AG09309 (cell line): ENCODE measurements at regions not wholly inside any gene's neighbourhood (a gene's known extent, or its start where the extent isn't known, plus 50 kb on each side); places are given as distances from the start of the nearest gene placed in this dataset.

Experiments
- DNase-seq: peaks from one replicate; pipeline ENCODE4 v3.0.0-alpha.2; 2010; ENCODE audit warnings: low read depth
- H3K4me3 ChIP-seq: 2 replicates; pipeline ENCODE4 v1.5.1; 2011; ENCODE audit warnings: mild to moderate bottlenecking, low read depth, low read length, moderate library complexity; ENCODE audit not compliant: control insufficient read depth
- TF ChIP-seq, protein P1 (sequence below): IDR thresholded peaks from 2 replicates; pipeline ENCODE4 v1.5.1; 2011; ENCODE audit warnings: mild to moderate bottlenecking, low read depth, low read length, inconsistent platforms; ENCODE audit not compliant: insufficient read depth, control insufficient read depth; ENCODE audit errors: missing control alignments

DNA sequence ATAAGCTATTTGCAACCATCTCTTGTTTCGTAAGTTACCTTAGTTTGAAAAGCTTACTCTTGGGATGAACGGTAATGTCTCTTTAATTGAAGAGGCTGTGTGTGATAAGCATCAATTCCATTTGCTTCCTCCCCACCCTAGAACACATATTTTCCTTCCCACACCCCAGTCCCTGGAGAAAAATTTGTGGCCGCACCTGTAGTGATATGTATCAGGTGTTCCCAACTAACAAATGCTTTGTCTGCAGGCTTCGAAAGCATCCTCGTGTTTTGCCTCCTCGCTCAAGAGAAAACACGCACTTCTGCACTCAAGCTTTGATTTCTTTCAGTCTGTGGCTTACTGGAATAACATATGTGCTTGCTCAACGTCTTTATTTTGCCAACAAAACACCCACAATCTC, 143.8 kb upstream of the OTUD4 start:
- H3K4me3 ChIP-seq: no peak overlapping the region
- no peak for DNase-seq
- TF ChIP-seq, protein P1, sequence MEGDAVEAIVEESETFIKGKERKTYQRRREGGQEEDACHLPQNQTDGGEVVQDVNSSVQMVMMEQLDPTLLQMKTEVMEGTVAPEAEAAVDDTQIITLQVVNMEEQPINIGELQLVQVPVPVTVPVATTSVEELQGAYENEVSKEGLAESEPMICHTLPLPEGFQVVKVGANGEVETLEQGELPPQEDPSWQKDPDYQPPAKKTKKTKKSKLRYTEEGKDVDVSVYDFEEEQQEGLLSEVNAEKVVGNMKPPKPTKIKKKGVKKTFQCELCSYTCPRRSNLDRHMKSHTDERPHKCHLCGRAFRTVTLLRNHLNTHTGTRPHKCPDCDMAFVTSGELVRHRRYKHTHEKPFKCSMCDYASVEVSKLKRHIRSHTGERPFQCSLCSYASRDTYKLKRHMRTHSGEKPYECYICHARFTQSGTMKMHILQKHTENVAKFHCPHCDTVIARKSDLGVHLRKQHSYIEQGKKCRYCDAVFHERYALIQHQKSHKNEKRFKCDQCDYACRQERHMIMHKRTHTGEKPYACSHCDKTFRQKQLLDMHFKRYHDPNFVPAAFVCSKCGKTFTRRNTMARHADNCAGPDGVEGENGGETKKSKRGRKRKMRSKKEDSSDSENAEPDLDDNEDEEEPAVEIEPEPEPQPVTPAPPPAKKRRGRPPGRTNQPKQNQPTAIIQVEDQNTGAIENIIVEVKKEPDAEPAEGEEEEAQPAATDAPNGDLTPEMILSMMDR: no peak

DNA sequence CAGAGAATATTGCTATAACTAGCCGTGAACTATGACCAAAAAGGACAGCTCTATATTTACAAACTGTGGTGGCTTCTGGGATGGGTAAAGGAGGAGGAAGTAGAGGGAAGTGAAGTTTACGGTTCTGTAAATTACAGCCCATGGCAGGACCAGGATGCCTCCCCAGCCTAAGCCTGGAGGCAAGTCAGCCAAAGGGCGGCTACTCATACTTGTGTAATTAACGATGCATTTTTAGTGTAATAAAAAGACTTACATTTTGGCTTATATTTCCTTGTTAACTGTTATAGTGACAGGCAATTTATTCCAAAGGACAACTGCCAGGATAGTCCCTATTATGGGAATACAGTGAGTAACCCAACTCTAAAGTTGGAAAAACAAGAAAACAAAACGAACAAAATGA, 139.9 kb upstream of the OTUD4 start:
- TF ChIP-seq, protein P1: no peak
- DNase-seq: no peak

DNA sequence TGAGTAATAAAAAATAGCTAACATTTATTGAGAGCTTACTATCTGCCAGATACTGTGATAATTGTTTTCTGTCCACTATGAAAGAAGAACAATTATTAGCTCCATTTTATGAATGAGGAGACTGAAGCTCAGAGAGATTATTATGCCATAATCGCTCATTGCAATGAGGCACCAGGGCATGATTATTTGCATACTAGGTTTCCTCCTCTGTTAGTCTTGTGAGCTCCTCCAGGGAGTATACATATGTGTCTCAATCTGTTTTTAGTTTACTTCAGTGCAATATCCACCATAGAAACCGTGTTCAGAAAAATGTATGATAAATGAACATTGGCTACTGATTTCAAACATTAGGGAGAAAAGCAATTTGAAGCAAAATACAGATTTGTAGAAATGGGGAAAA, 139.4 kb upstream of the OTUD4 start:
- no peak overlapping the region for H3K4me3 ChIP-seq
- DNase-seq: no peak
- TF ChIP-seq, protein P1: no peak

More for the DNA sequence above, 139.9 kb upstream of the OTUD4 start:
- no peak overlapping the region for H3K4me3 ChIP-seq

DNA sequence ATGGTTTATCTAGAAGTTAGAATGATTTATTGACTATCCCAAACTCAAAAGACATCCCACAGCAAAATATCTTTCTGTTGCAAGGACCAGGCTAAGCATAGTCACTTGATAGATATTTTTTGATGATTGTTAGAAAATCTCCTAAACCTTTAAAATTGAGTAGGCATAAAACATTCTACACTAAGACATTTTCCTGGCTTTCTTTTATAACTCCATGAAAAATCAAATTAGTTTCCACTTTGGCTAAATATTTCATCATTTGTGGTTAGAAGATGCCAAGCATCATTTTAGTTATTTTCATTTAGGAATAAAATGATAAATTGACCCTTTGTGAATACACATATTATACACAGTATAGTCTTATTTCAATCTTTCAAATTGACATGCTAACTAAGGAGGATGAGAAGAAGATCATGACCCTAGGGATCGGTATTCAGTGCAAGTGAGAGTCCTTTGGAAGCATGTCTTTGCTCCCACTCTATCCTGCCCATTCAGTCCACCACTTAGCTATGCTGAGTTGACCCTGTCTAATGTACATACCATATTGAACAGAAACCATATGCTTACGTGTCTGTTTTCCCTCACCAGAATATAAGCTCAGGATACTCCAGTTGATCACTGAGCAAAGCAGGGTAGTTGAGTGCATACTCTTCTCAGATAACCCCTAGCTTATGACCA, 136.6 kb upstream of the OTUD4 start:
- TF ChIP-seq, protein P1: no peak

DNA sequence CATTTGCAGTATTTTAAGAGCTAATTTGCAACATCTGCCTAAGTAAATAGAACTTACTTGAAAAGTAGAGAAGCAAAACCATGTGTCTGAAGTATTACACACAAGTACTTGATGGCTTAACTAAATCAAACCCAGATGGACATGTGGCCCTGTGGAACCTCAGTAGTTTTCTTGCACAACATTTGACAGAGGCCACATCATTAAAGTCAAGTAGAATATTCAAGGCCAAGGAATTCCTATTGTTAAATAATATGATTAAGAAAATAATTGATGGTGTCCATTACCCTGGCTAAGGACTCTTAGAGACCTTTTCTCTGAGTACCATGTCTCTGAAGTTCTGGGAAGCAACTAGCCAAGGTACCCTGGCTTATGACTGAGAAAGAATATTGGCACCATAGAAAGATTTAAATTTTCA, 135.4 kb upstream of the OTUD4 start:
- H3K4me3 ChIP-seq: no peak overlapping the region
- peak; percentile 94 for DNase-seq
- TF ChIP-seq, protein P1: no peak

More for the DNA sequence above, 136.6 kb upstream of the OTUD4 start:
- H3K4me3 ChIP-seq: no peak overlapping the region
- no peak for DNase-seq

DNA sequence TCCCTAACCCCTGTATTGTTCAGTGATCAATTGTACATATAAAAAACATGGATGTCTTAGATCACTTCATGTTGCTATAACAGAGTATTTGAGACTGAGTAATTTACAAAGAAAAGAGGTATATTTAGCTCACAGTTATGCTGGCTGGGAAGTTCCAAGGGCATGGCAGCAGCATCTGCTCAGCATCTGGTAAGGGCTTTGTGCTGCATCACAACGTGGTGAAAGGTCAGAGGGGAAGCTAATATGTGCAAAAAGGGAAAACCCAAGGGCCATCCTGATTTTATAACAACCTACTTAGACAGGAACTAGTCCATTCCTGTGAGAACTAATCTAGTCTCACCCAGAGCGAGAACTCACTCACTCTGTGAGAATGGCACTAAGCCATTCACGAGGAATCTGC, 128.2 kb upstream of the OTUD4 start:
- TF ChIP-seq, protein P1: no peak
- no peak overlapping the region for H3K4me3 ChIP-seq
- DNase-seq: no peak

DNA sequence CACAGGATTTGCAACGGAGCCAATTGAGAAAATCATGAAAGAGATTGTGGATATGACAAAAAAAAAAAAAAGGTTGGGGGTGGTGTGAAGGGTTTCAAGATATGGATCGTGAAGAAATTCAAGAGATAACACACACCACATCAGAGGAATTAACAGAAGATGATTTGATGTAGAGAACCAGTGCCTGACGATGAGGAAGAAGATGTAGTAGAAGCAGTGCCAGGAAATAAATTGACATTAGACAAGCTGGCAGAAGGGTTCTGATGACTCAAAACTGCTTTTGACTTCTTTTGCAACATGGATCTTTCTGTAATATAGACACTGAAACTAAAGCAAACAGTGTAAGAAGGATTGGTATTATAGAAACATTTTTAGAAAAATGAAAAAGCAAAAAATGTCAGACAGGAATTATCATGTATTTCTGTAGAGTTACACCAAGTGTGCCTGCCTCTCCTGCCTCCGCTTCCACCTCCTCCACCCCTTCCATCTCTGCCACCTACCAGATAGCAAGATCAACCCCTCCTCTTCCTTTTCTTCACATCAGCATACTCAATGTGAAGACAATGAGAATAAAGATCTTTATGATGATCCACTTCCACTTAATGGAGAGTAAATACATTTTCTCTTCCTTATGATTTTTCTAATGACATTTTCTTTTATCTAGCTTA, 127.5 kb upstream of the OTUD4 start:
- TF ChIP-seq, protein P1: no peak
- H3K4me3 ChIP-seq: no peak overlapping the region
- no peak for DNase-seq
